NB4 (cell line): ENCODE measurements at regions not wholly inside any gene's neighbourhood (a gene's known extent, or its start where the extent isn't known, plus 50 kb on each side); places are given as distances from the start of the nearest gene placed in this dataset.

Experiments
- CTCF ChIP-seq: IDR thresholded peaks from one replicate; pipeline ENCODE4 v1.5.1; 2012; ENCODE audit warnings: low read depth, low read length
- POLR2A ChIP-seq: IDR thresholded peaks from 2 replicates; pipeline ENCODE4 v1.6.1; 2011; ENCODE audit warnings: mild to moderate bottlenecking; ENCODE audit not compliant: insufficient read length; ENCODE audit errors: extremely low read depth

GRCh38 chr3:53941950-53942349 lies 50.3 kb upstream of the SELENOK start:
- no peak for TF ChIP-seq POLR2A
- TF ChIP-seq CTCF = no peak
